ENCODE measurements at regions not wholly inside any gene's neighbourhood (a gene's known extent, or its start where the extent isn't known, plus 50 kb on each side); places are given as distances from the start of the nearest gene placed in this dataset.
"Not testable (repeated sequence)": the region's sequence is repeated elsewhere in the genome, so short reads cannot be mapped to it uniquely, and the experiment has no call there.

- not testable (repeated sequence) for TF ChIP-seq OSR1 (CRISPR knock-in tag; IDR thresholded peaks at IDR 0.05); RARB (CRISPR knock-in tag; IDR thresholded peaks at IDR 0.05); ZFP30 (CRISPR knock-in tag; IDR thresholded peaks at IDR 0.05); POU6F1 (CRISPR knock-in tag; IDR thresholded peaks at IDR 0.05; ENCODE audit: borderline replicate concordance, low read depth); ARNTL (CRISPR knock-in tag; IDR thresholded peaks at IDR 0.05; ENCODE audit: borderline replicate concordance, low read depth); CSDC2 (CRISPR knock-in tag; IDR thresholded peaks at IDR 0.05); PATZ1 (CRISPR knock-in tag; IDR thresholded peaks at IDR 0.05; ENCODE audit: borderline replicate concordance); BACH2 (CRISPR knock-in tag; IDR thresholded peaks at IDR 0.05; ENCODE audit: borderline replicate concordance); ZFP3 (CRISPR knock-in tag; IDR thresholded peaks at IDR 0.05); SNAI2 (CRISPR knock-in tag; IDR thresholded peaks at IDR 0.05); CREB5 (CRISPR knock-in tag; IDR thresholded peaks at IDR 0.05; ENCODE audit: low read depth); TOX (CRISPR knock-in tag; IDR thresholded peaks at IDR 0.05; ENCODE audit: borderline replicate concordance)
These were observed 480.5 kb downstream of the TGIF2LX start for GRCh38 chrX:90402169-90402568.

All from SK-N-SH treated with all-trans-retinoic acid at 6 μM for 48 hours (cell line).